ENCODE measurements at regions not wholly inside any gene's neighbourhood (a gene's known extent, or its start where the extent isn't known, plus 50 kb on each side); places are given as distances from the start of the nearest gene placed in this dataset.

GRCh38 chr2:122366969-122367645 lies 611.7 kb downstream of the TSN start:
- FAIRE-seq (no peak), DNase-seq (ENCODE audit: insufficient read length) (no peak)
- TF ChIP-seq POLR2A (IDR thresholded peaks at IDR 0.05; ENCODE audit: low read depth, low read length) (no peak), TAF1 (IDR thresholded peaks at IDR 0.05; ENCODE audit: borderline replicate concordance, low read depth, low read length) (no peak), POLR2AphosphoS5 (IDR thresholded peaks at IDR 0.05; ENCODE audit: low read depth, low read length) (no peak)

DNA sequence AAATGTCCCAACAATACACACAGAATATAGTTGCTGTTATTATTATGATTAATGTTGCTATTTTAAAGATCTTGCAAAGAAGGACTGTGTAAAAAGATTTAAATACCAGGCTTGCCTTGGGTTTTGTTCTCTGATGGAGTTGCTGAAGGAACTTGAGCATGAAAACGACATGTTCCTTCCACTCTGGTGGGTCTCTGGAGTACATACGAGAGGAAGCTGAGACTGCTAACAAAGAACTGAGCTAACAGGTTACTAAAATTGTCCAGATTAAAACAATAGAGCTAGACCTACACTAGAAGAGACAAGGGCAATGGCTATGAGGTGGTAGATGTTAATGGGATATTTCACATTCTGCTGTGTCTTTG lies 612.2 kb downstream of the TSN start:
- TF ChIP-seq POLR2AphosphoS5 (IDR thresholded peaks at IDR 0.05; ENCODE audit: low read depth, low read length) (no peak), TAF1 (IDR thresholded peaks at IDR 0.05; ENCODE audit: borderline replicate concordance, low read depth, low read length) (no peak), POLR2A (IDR thresholded peaks at IDR 0.05; ENCODE audit: low read depth, low read length) (no peak)
- no peak for DNase-seq (ENCODE audit: insufficient read length)
- FAIRE-seq = no peak

- no peak for FAIRE-seq
- TF ChIP-seq POLR2AphosphoS5 (IDR thresholded peaks at IDR 0.05; ENCODE audit: low read depth, low read length) = no peak
- no peak for DNase-seq (ENCODE audit: insufficient read length)
These were observed 613.3 kb downstream of the TSN start for GRCh38 chr2:122368576-122369243.

DNA sequence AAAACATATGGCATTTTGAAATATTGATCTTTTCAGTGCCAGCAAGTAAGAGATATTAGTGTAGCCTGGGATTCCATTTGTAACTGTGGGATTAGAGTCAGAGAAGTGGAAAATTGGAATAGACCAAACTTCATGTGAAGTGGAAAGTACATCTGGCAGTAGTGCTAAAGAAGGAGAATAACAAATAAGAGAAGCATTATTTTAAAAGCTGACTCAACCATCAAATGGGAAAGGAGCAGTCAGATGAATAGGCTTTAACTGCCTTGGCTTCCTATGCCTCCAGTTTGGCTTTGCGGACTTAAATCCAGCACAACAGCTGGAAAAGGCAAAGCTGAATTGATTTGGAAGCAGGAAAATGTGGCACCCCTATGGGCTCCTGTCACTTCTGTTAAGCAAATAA lies 623.1 kb downstream of the TSN start:
- no peak for FAIRE-seq

GRCh38 chr2:122384768-122385333 lies 629.4 kb downstream of the TSN start:
- FAIRE-seq = no peak
- DNase-seq (ENCODE audit: insufficient read length) = no peak
- TF ChIP-seq POLR2AphosphoS5 (IDR thresholded peaks at IDR 0.05; ENCODE audit: low read depth, low read length) = no peak
- no peak for TF ChIP-seq POLR2A (IDR thresholded peaks at IDR 0.05; ENCODE audit: low read depth, low read length)
- TF ChIP-seq TAF1 (IDR thresholded peaks at IDR 0.05; ENCODE audit: borderline replicate concordance, low read depth, low read length) = no peak

More for the DNA sequence above, 623.1 kb downstream of the TSN start:
- TF ChIP-seq POLR2A (IDR thresholded peaks at IDR 0.05; ENCODE audit: low read depth, low read length) = no peak
- TF ChIP-seq TAF1 (IDR thresholded peaks at IDR 0.05; ENCODE audit: borderline replicate concordance, low read depth, low read length) = no peak
- TF ChIP-seq POLR2AphosphoS5 (IDR thresholded peaks at IDR 0.05; ENCODE audit: low read depth, low read length) = no peak
- DNase-seq (ENCODE audit: insufficient read length) = no peak

GRCh38 chr2:122388208-122388607 lies 632.8 kb downstream of the TSN start:
- FAIRE-seq = no peak
- no peak for TF ChIP-seq POLR2AphosphoS5 (IDR thresholded peaks at IDR 0.05; ENCODE audit: low read depth, low read length)
- TF ChIP-seq TAF1 (IDR thresholded peaks at IDR 0.05; ENCODE audit: borderline replicate concordance, low read depth, low read length) = no peak
- TF ChIP-seq POLR2A (IDR thresholded peaks at IDR 0.05; ENCODE audit: low read depth, low read length) = no peak

GRCh38 chr2:122389694-122390093 lies 634.2 kb downstream of the TSN start:
- FAIRE-seq (no peak), DNase-seq (ENCODE audit: insufficient read length) (no peak)
- TF ChIP-seq POLR2AphosphoS5 (IDR thresholded peaks at IDR 0.05; ENCODE audit: low read depth, low read length) (no peak), TAF1 (IDR thresholded peaks at IDR 0.05; ENCODE audit: borderline replicate concordance, low read depth, low read length) (no peak), POLR2A (IDR thresholded peaks at IDR 0.05; ENCODE audit: low read depth, low read length) (no peak)

More at GRCh38 chr2:122388208-122388607, 632.8 kb downstream of the TSN start:
- DNase-seq (ENCODE audit: insufficient read length) = no peak

DNA sequence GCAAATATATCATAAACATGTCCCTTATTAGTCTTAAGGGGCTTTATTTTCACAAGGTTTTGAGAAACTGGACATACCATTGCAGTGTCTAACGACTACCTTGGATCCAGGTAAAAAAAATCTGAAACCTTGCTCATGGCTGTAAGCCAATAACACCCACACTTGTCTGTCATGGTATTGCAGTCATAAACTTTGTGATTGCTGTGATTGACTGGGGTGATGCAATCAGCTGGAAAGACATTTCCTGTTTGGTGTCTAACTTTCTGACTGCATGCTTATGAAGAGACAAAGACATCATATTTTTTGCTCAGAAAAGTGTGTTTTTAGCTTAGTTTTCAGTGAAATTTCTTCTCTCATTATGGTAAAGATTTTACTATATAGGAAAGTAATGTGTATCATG lies 635.0 kb downstream of the TSN start:
- DNase-seq (ENCODE audit: insufficient read length) (no peak), FAIRE-seq (no peak)
- TF ChIP-seq TAF1 (IDR thresholded peaks at IDR 0.05; ENCODE audit: borderline replicate concordance, low read depth, low read length) = no peak
- TF ChIP-seq POLR2A (IDR thresholded peaks at IDR 0.05; ENCODE audit: low read depth, low read length) = no peak
- TF ChIP-seq POLR2AphosphoS5 (IDR thresholded peaks at IDR 0.05; ENCODE audit: low read depth, low read length) = no peak

DNA sequence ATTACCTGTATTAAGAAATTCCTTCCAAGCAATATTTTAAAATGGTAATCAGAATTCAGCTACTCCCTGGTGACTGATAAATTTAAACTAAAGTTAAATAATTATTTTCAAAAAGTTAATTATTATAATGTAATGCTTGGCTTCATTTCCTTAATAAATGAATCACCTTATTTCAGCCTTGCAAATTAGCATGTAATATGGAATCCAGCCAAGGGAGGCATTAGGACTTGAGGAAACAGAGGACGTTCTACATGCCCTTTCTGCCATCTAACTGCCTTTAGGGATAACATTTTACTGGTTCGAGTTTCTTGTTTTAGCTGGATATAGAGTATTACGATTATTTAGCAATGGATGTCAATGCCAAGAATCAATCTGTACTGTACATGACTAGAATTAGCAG lies 636.3 kb downstream of the TSN start:
- no peak for TF ChIP-seq POLR2AphosphoS5 (IDR thresholded peaks at IDR 0.05; ENCODE audit: low read depth, low read length)
- no peak for TF ChIP-seq TAF1 (IDR thresholded peaks at IDR 0.05; ENCODE audit: borderline replicate concordance, low read depth, low read length)
- no peak for TF ChIP-seq POLR2A (IDR thresholded peaks at IDR 0.05; ENCODE audit: low read depth, low read length)
- DNase-seq (ENCODE audit: insufficient read length) (no peak), FAIRE-seq (no peak)

- peak; percentile 60 for FAIRE-seq
- no peak for TF ChIP-seq POLR2A (IDR thresholded peaks at IDR 0.05; ENCODE audit: low read depth, low read length)
- no peak for TF ChIP-seq TAF1 (IDR thresholded peaks at IDR 0.05; ENCODE audit: borderline replicate concordance, low read depth, low read length)
- no peak for TF ChIP-seq POLR2AphosphoS5 (IDR thresholded peaks at IDR 0.05; ENCODE audit: low read depth, low read length)
- no peak for DNase-seq (ENCODE audit: insufficient read length)
These were observed 640.2 kb downstream of the TSN start for GRCh38 chr2:122395687-122396086.

DNA sequence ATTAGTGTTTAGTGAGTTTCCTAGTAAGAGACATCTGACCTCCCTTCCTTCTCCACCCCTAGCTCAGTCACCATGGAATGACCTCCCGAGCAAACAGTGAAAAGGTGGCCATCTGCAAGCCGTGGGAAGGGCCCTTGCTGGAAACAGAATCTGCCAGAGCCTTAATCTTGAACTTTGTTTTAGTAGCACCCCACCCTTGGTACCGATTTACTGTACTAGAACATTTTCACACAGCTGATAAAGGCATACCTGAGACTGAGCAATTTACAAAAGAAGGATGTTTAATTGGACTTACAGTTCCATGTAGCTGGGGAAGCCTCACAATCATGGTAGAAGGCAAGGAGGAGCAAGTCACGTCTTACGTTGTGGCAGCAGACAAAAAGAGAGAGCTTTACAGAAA lies 655.8 kb downstream of the TSN start:
- no peak for DNase-seq (ENCODE audit: insufficient read length)
- no peak for TF ChIP-seq POLR2AphosphoS5 (IDR thresholded peaks at IDR 0.05; ENCODE audit: low read depth, low read length)
- no peak for TF ChIP-seq TAF1 (IDR thresholded peaks at IDR 0.05; ENCODE audit: borderline replicate concordance, low read depth, low read length)
- TF ChIP-seq POLR2A (IDR thresholded peaks at IDR 0.05; ENCODE audit: low read depth, low read length) = no peak
- FAIRE-seq = no peak

GRCh38 chr2:122412360-122412759 lies 656.9 kb downstream of the TSN start:
- no peak for DNase-seq (ENCODE audit: insufficient read length)
- no peak for FAIRE-seq
- TF ChIP-seq POLR2AphosphoS5 (IDR thresholded peaks at IDR 0.05; ENCODE audit: low read depth, low read length) = no peak
- no peak for TF ChIP-seq POLR2A (IDR thresholded peaks at IDR 0.05; ENCODE audit: low read depth, low read length)
- no peak for TF ChIP-seq TAF1 (IDR thresholded peaks at IDR 0.05; ENCODE audit: borderline replicate concordance, low read depth, low read length)
